A549 (cell line): ENCODE measurements at regions not wholly inside any gene's neighbourhood (a gene's known extent, or its start where the extent isn't known, plus 50 kb on each side); places are given as distances from the start of the nearest gene placed in this dataset.

ENCODE experiments used
- ATAC-seq, 2 experiments: fragments of 200-7000 bp in 1 of 2; fragments of >200 bp in 1 of 2; cut with Nextera tagmentation in 1 of 2; cut with Tn5 transposase in 1 of 2; 3 replicates each; pipeline versions ENCODE4 v1.8.0 to v1.9.1; 2018 to 2020; ENCODE audit warnings: mild to moderate bottlenecking in 1 of 2, moderate library complexity in 1 of 2
- CTCF ChIA-PET: fragments of 300-600 bp; sonication (Branson Sonifier 250); formaldehyde crosslinking; extraction: SDS; loops from one replicate; lab custom pipeline; 2021; ENCODE audit warnings: antibody characterized with exemption, inconsistent platforms; lab: Yijun Ruan, JAX
- POLR2A ChIA-PET: fragments of 350-600 bp; formaldehyde crosslinking; extraction: SDS; loops from one replicate; lab custom pipeline; 2021; ENCODE audit warnings: antibody characterized with exemption, inconsistent platforms; lab: Yijun Ruan, JAX
- DNase-seq, 2 experiments: peaks; one replicate each; pipeline versions ENCODE4 v3.0.0 to v3.0.0-alpha.2; 2011 to 2016; ENCODE audit warnings: low read depth in 1 of 2, low spot score in 1 of 2
- FAIRE-seq: peaks from 2 replicates; lab custom pipeline; 2011; peaks lifted over from hg19 to GRCh38; lab: Jason Lieb, UNC
- H3K27ac ChIP-seq, 2 experiments: fragments of >200 bp; sonication (Bioruptor Twin); formaldehyde crosslinking; 3 replicates each; pipeline ENCODE4 v1.5.1; 2016 to 2017
- H3K4me1 ChIP-seq: fragments of >200 bp; sonication (Bioruptor Twin); formaldehyde crosslinking; 3 replicates; pipeline ENCODE4 v1.6.1; 2016
- H3K4me2 ChIP-seq: fragments of >200 bp; sonication (Bioruptor Twin); formaldehyde crosslinking; 3 replicates; pipeline ENCODE4 v1.6.1; 2016
- H3K4me3 ChIP-seq: fragments of >200 bp; sonication (Bioruptor Twin); formaldehyde crosslinking; 3 replicates; pipeline ENCODE4 v1.5.1; 2016
- H3K9me3 ChIP-seq: fragments of >200 bp; sonication (Bioruptor Twin); formaldehyde crosslinking; 3 replicates; pipeline ENCODE4 v1.6.1; 2016
- BHLHE40 ChIP-seq: IDR thresholded peaks from 2 replicates; pipeline ENCODE4 v1.6.1; 2012; ENCODE audit warnings: low read depth, low read length, inconsistent platforms
- CEBPB ChIP-seq, 2 experiments: fragments of >200 bp in 1 of 2; sonication (Bioruptor Twin) in 1 of 2; formaldehyde crosslinking in 1 of 2; IDR thresholded peaks; 2 replicates each; pipeline ENCODE4 v1.6.1; 2012 to 2016
- CHD2 ChIP-seq: fragments of 150-350 bp; IDR thresholded peaks from 2 replicates; pipeline ENCODE4 v1.6.1; 2014; ENCODE audit warnings: low read length; ENCODE audit not compliant: partially characterized antibody
- CHD4 ChIP-seq: fragments of 200-600 bp; sonication (generic); IDR thresholded peaks from 2 replicates; pipeline ENCODE4 v1.6.1; 2016; ENCODE audit warnings: antibody characterized with exemption, mild to moderate bottlenecking, borderline replicate concordance
- ESRRA ChIP-seq: fragments of 150-350 bp; IDR thresholded peaks from 2 replicates; pipeline ENCODE4 v1.6.1; 2014; ENCODE audit warnings: mild to moderate bottlenecking, low read length, borderline replicate concordance
- FOSL2 ChIP-seq, 2 experiments: fragments of 450-650 bp in 1 of 2; fragments of >200 bp in 1 of 2; sonication (Bioruptor Twin) in 1 of 2; formaldehyde crosslinking; IDR thresholded peaks; 2 replicates each; pipeline versions ENCODE4 v1.5.0 to v1.6.1; 2016 to 2020; ENCODE audit warnings: mild to moderate bottlenecking in 1 of 2, moderate library complexity in 1 of 2
- FOXS1 ChIP-seq: fragments of 250-450 bp; sonication (Bioruptor Pico); IDR thresholded peaks from 2 replicates; pipeline ENCODE4 v1.5.0; 2020; ENCODE audit warnings: mild to moderate bottlenecking, moderate library complexity
- GATA3 ChIP-seq: IDR thresholded peaks from 2 replicates; pipeline ENCODE4 v1.6.1; 2012; ENCODE audit warnings: borderline replicate concordance
- HDAC2 ChIP-seq: fragments of 200-600 bp; sonication (generic); IDR thresholded peaks from 2 replicates; pipeline ENCODE4 v1.6.1; 2016
- JUNB ChIP-seq: fragments of >200 bp; sonication (Bioruptor Twin); formaldehyde crosslinking; IDR thresholded peaks from 2 replicates; pipeline ENCODE4 v1.6.1; 2016
- MAFK ChIP-seq: fragments of 450-650 bp; IDR thresholded peaks from 2 replicates; pipeline ENCODE4 v1.6.1; 2014; ENCODE audit not compliant: partially characterized antibody
- NPAS2 ChIP-seq: fragments of 250-450 bp; sonication (Bioruptor Pico); IDR thresholded peaks from 2 replicates; pipeline ENCODE4 v1.8.0; 2022; ENCODE audit warnings: mild to moderate bottlenecking, moderate library complexity, borderline replicate concordance
- NR3C1 ChIP-seq: fragments of >200 bp; sonication (Bioruptor Twin); formaldehyde crosslinking; IDR thresholded peaks from 3 replicates; pipeline ENCODE4 v1.6.1; 2017
- RAD21 ChIP-seq, 2 experiments: fragments of >200 bp in 1 of 2; sonication (Bioruptor Twin) in 1 of 2; formaldehyde crosslinking in 1 of 2; IDR thresholded peaks in 1 of 2; conservative IDR thresholded peaks in 1 of 2; 2 replicates in 1 of 2; 3 replicates in 1 of 2; pipeline ENCODE4 v1.6.1; 2012 to 2018; ENCODE audit warnings: inconsistent platforms in 1 of 2
- RCOR1 ChIP-seq: fragments of 150-350 bp; IDR thresholded peaks from 2 replicates; pipeline ENCODE4 v1.6.1; 2014; ENCODE audit warnings: antibody characterized with exemption, low read length, low read depth
- RNF2 ChIP-seq: fragments of 200-600 bp; sonication (generic); IDR thresholded peaks from 2 replicates; pipeline ENCODE4 v1.6.1; 2016; ENCODE audit warnings: low read depth, mild to moderate bottlenecking, antibody characterized with exemption, moderate library complexity, borderline replicate concordance
- SMC3 ChIP-seq: fragments of >200 bp; sonication (Bioruptor Twin); formaldehyde crosslinking; IDR thresholded peaks from 3 replicates; pipeline ENCODE4 v1.6.1; 2018; ENCODE audit warnings: inconsistent platforms
- SREBF2 ChIP-seq: fragments of 450-650 bp; IDR thresholded peaks from 2 replicates; pipeline ENCODE4 v1.6.1; 2014; ENCODE audit warnings: mild to moderate bottlenecking, moderate library complexity
- TFCP2L1 ChIP-seq: fragments of 250-450 bp; sonication (Bioruptor Pico); IDR thresholded peaks from 2 replicates; pipeline ENCODE4 v1.5.0; 2021; ENCODE audit warnings: mild to moderate bottlenecking
- TP53 ChIP-seq: fragments of 250-450 bp; sonication (Bioruptor Pico); IDR thresholded peaks from 2 replicates; pipeline ENCODE4 v1.5.0; 2021; ENCODE audit warnings: mild to moderate bottlenecking, moderate library complexity
- ZC3H11A ChIP-seq: fragments of 450-650 bp; IDR thresholded peaks from 2 replicates; pipeline ENCODE4 v1.6.1; 2014; ENCODE audit warnings: antibody characterized with exemption, mild to moderate bottlenecking
- ZFP36 ChIP-seq: fragments of 450-650 bp; IDR thresholded peaks from 2 replicates; pipeline ENCODE4 v1.6.1; 2014; ENCODE audit warnings: borderline replicate concordance; ENCODE audit not compliant: partially characterized antibody
- ZNF302 ChIP-seq: fragments of 250-450 bp; sonication (Bioruptor Pico); IDR thresholded peaks from 2 replicates; pipeline ENCODE4 v1.9.0; 2021; ENCODE audit warnings: inconsistent platforms, mild to moderate bottlenecking, moderate library complexity
- WGBS: methylation state at CpG from one replicate; pipeline ENCODE4 v1.1.6; 2017; ENCODE audit errors: missing lambda C conversion rate; 5-methylcytosine and 5-hydroxymethylcytosine counted together
- TF ChIP-seq, protein P1 (sequence below): fragments of 250-450 bp; sonication (Bioruptor Pico); IDR thresholded peaks from 2 replicates; pipeline ENCODE4 v1.5.0; 2021; ENCODE audit warnings: mild to moderate bottlenecking, moderate library complexity, borderline replicate concordance
- TF ChIP-seq, protein P2 (sequence below): IDR thresholded peaks from 2 replicates; pipeline ENCODE4 v1.6.1; 2012; ENCODE audit warnings: low read depth, borderline replicate concordance
- TF ChIP-seq, protein P3 (sequence below): IDR thresholded peaks from 2 replicates; pipeline ENCODE4 v1.6.1; 2012
- TF ChIP-seq, protein P4 (sequence below): fragments of 150-350 bp; IDR thresholded peaks from 2 replicates; pipeline ENCODE4 v1.6.1; 2014; ENCODE audit warnings: low read depth, mild to moderate bottlenecking, low read length
- TF ChIP-seq, protein P5 (sequence below): fragments of 450-650 bp; IDR thresholded peaks from 2 replicates; pipeline ENCODE4 v1.6.1; 2014; ENCODE audit warnings: antibody characterized with exemption

DNA sequence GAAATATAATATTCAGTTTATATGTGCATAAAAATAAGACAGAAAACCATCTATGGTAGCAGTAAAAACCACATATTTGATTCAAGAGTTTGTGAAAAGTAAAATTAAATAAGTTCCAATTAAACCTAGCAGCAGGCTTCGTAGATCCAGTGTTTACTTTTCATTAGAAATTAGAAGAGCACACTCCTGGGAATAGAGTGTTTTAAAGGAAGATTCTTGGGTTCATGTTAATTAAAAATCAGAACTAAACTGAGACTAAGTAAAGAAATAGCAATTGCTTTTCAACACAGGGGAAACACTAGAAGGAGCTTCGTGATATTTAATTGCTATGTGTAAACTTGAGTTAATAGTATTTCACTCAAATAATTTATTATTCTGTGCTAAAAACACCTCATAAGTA is 1097.8 kb upstream of the CDH18 start:
- FAIRE-seq (no peak), DNase-seq (no peak), ATAC-seq (no peak)
- Histone ChIP-seq H3K4me2 (no peak overlapping the region), H3K4me3 (no peak overlapping the region), H3K9me3 (no peaks in the 10 kb centered on the region), H3K4me1 (no peaks in the 10 kb centered on the region), H3K27ac (no peak overlapping the region)
- no peak for TF ChIP-seq GATA3
- no peak for TF ChIP-seq MAFK
- TF ChIP-seq, protein P1, sequence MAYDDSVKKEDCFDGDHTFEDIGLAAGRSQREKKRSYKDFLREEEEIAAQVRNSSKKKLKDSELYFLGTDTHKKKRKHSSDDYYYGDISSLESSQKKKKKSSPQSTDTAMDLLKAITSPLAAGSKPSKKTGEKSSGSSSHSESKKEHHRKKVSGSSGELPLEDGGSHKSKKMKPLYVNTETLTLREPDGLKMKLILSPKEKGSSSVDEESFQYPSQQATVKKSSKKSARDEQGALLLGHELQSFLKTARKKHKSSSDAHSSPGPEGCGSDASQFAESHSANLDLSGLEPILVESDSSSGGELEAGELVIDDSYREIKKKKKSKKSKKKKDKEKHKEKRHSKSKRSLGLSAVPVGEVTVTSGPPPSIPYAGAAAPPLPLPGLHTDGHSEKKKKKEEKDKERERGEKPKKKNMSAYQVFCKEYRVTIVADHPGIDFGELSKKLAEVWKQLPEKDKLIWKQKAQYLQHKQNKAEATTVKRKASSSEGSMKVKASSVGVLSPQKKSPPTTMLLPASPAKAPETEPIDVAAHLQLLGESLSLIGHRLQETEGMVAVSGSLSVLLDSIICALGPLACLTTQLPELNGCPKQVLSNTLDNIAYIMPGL, result no peak
- TF ChIP-seq ZNF302, result no peak
- TF ChIP-seq, protein P2, sequence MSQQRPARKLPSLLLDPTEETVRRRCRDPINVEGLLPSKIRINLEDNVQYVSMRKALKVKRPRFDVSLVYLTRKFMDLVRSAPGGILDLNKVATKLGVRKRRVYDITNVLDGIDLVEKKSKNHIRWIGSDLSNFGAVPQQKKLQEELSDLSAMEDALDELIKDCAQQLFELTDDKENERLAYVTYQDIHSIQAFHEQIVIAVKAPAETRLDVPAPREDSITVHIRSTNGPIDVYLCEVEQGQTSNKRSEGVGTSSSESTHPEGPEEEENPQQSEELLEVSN, result no peak
- no peak for TF ChIP-seq ZC3H11A
- no peak for TF ChIP-seq SMC3
- TF ChIP-seq JUNB, result no peak
- TF ChIP-seq RNF2, result no peak
- TF ChIP-seq TP53 (CRISPR knock-in tag), result no peak
- TF ChIP-seq, protein P3, sequence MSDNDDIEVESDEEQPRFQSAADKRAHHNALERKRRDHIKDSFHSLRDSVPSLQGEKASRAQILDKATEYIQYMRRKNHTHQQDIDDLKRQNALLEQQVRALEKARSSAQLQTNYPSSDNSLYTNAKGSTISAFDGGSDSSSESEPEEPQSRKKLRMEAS, result no peak
- TF ChIP-seq CHD2, result no peak
- TF ChIP-seq NPAS2 (CRISPR knock-in tag), result no peak
- no peak for TF ChIP-seq BHLHE40
- TF ChIP-seq FOSL2 (IDR thresholded peaks at IDR 0.05), result no peak
- TF ChIP-seq FOSL2 (CRISPR knock-in tag; IDR thresholded peaks at IDR 0.05), result no peak
- no peak for TF ChIP-seq CHD4
- no peak for TF ChIP-seq HDAC2
- no peak for TF ChIP-seq RAD21 (conservative IDR thresholded peaks at IDR 0.05 in 1 of 2, IDR thresholded peaks at IDR 0.05 in 1 of 2)
- no peak for TF ChIP-seq SREBF2
- TF ChIP-seq, protein P4, sequence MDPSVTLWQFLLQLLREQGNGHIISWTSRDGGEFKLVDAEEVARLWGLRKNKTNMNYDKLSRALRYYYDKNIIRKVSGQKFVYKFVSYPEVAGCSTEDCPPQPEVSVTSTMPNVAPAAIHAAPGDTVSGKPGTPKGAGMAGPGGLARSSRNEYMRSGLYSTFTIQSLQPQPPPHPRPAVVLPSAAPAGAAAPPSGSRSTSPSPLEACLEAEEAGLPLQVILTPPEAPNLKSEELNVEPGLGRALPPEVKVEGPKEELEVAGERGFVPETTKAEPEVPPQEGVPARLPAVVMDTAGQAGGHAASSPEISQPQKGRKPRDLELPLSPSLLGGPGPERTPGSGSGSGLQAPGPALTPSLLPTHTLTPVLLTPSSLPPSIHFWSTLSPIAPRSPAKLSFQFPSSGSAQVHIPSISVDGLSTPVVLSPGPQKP, result no peak
- 16% methylated on average over 2 of the region's 2 CpGs for WGBS
- CTCF ChIA-PET, result no interaction called here
- POLR2A ChIA-PET, result no interaction called here

DNA sequence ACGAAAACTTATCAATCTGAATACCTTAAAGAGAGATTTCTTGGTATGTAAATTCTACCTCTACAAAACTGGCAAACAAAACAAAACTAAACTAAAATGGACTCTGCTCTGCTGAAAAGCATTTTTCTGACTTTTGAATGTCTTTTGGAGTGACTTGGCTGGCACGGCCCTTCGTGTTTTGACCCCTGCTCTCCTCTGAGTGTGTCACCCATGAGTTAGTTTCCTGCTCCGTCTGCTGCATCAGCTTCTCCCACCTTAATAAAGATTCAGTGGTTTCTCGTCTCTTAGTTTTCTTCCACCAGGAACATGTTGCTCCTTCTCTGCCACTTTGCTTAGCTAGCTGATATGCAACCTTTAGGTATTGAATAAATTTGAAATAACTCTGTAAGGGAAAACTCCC is 1084.0 kb upstream of the CDH18 start:
- Histone ChIP-seq H3K9me3 (no peaks in the 10 kb centered on the region), H3K27ac (no peak overlapping the region), H3K4me2 (no peak overlapping the region), H3K4me1 (no peaks in the 10 kb centered on the region), H3K4me3 (no peak overlapping the region)
- WGBS, result 35% methylated on average over 5 of the region's 5 CpGs
- FAIRE-seq, result no peak
- no peak for TF ChIP-seq HDAC2
- TF ChIP-seq TFCP2L1 (CRISPR knock-in tag), result no peak
- no peak for TF ChIP-seq SMC3
- TF ChIP-seq SREBF2, result no peak
- no peak for TF ChIP-seq ESRRA
- no peak for ATAC-seq
- ChIA-PET POLR2A (no interaction called here), CTCF (no interaction called here)
- DNase-seq, result no peak

DNA sequence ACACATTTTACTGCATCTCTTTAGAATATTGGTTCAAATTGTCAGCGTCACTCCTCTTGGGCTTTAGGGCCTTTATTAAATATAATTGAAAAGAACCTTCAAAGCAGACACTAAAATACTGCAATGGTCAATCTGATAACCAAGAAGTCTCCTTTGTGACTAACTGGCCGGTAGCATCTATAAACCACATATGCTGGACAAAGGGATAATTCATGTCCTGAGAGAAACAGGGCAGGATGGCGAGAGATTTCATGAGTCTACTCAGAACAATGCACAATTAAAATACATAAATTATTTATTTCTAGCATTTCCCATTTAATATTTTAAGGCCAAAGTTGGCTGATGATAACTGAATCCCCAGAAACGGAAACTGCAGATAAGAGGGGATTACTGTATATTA is 1083.4 kb upstream of the CDH18 start:
- WGBS, result 48% methylated on average over 4 of the region's 4 CpGs

More for the DNA sequence above, 1083.4 kb upstream of the CDH18 start:
- TF ChIP-seq SMC3 (no peak), RNF2 (no peak), CEBPB (IDR thresholded peaks at IDR 0.05) (no peak), FOXS1 (CRISPR knock-in tag) (no peak), NR3C1 (no peak), GATA3 (no peak), ZFP36 (no peak), RCOR1 (no peak)
- TF ChIP-seq, protein P5, sequence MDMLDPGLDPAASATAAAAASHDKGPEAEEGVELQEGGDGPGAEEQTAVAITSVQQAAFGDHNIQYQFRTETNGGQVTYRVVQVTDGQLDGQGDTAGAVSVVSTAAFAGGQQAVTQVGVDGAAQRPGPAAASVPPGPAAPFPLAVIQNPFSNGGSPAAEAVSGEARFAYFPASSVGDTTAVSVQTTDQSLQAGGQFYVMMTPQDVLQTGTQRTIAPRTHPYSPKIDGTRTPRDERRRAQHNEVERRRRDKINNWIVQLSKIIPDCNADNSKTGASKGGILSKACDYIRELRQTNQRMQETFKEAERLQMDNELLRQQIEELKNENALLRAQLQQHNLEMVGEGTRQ, result no peak
- no peak for ATAC-seq
- H3K4me2 ChIP-seq, result no peak overlapping the region
- no peaks in the 10 kb centered on the region for H3K4me1 ChIP-seq
- DNase-seq, result no peak
- ChIA-PET CTCF (no interaction called here), POLR2A (no interaction called here)
- H3K9me3 ChIP-seq, result no peaks in the 10 kb centered on the region
- no peak overlapping the region for H3K27ac ChIP-seq
- no peak overlapping the region for H3K4me3 ChIP-seq
- no peak for FAIRE-seq
